GM19324 (cell line): ENCODE measurements at regions not wholly inside any gene's neighbourhood (a gene's known extent, or its start where the extent isn't known, plus 50 kb on each side); places are given as distances from the start of the nearest gene placed in this dataset.

ENCODE experiments used
- ATAC-seq: cut with Tn5 transposase; IDR thresholded peaks from one replicate; pipeline ENCODE4 v1.9.1; 2021; ENCODE audit warnings: mild to moderate bottlenecking, moderate library complexity; ENCODE audit not compliant: unreplicated experiment, low FRiP score

- ATAC-seq, result no peak
These were observed 72.2 kb downstream of the PRDM9 start for GRCh38 chr5:23579566-23579965.

- no peak for ATAC-seq
These were observed 75.7 kb downstream of the PRDM9 start for GRCh38 chr5:23583081-23583480.

GRCh38 chr5:23588841-23589326 lies 81.5 kb downstream of the PRDM9 start:
- ATAC-seq, result no peak

GRCh38 chr5:23591250-23591649 lies 83.8 kb downstream of the PRDM9 start:
- ATAC-seq, result no peak

GRCh38 chr5:23606927-23607326 lies 99.5 kb downstream of the PRDM9 start:
- ATAC-seq, result no peak

- ATAC-seq, result no peak
These were observed 105.3 kb downstream of the PRDM9 start for GRCh38 chr5:23612701-23613100.

- no peak for ATAC-seq
These were observed 106.2 kb downstream of the PRDM9 start for GRCh38 chr5:23613566-23613965.

GRCh38 chr5:23614422-23614821 lies 107.0 kb downstream of the PRDM9 start:
- ATAC-seq, result no peak

GRCh38 chr5:23626961-23627360 lies 119.6 kb downstream of the PRDM9 start:
- ATAC-seq, result no peak

- ATAC-seq, result no peak
These were observed 120.6 kb downstream of the PRDM9 start for GRCh38 chr5:23627976-23628375.

- ATAC-seq, result no peak
These were observed 122.0 kb downstream of the PRDM9 start for GRCh38 chr5:23629396-23629795.

GRCh38 chr5:23631302-23632045 lies 124.1 kb downstream of the PRDM9 start:
- ATAC-seq, result no peak

- ATAC-seq, result no peak
These were observed 128.5 kb downstream of the PRDM9 start for GRCh38 chr5:23635938-23636337.

- ATAC-seq, result no peak
These were observed 131.9 kb downstream of the PRDM9 start for GRCh38 chr5:23639326-23639725.

GRCh38 chr5:23648656-23649055 lies 141.2 kb downstream of the PRDM9 start:
- ATAC-seq, result no peak

- ATAC-seq, result no peak
These were observed 142.2 kb downstream of the PRDM9 start for GRCh38 chr5:23649594-23649993.

- no peak for ATAC-seq
These were observed 148.3 kb downstream of the PRDM9 start for GRCh38 chr5:23655674-23656073.

- no peak for ATAC-seq
These were observed 168.0 kb downstream of the PRDM9 start for GRCh38 chr5:23675456-23675855.

GRCh38 chr5:23677996-23678395 lies 170.6 kb downstream of the PRDM9 start:
- no peak for ATAC-seq

- ATAC-seq, result no peak
These were observed 176.7 kb downstream of the PRDM9 start for GRCh38 chr5:23684103-23684502.

- no peak for ATAC-seq
These were observed 196.8 kb downstream of the PRDM9 start for GRCh38 chr5:23703940-23704855.
